ENCODE measurements at regions not wholly inside any gene's neighbourhood (a gene's known extent, or its start where the extent isn't known, plus 50 kb on each side); places are given as distances from the start of the nearest gene placed in this dataset.
A peak's percentile ranks its signal among the peaks of the same experiment; 100 is the strongest.

DNA sequence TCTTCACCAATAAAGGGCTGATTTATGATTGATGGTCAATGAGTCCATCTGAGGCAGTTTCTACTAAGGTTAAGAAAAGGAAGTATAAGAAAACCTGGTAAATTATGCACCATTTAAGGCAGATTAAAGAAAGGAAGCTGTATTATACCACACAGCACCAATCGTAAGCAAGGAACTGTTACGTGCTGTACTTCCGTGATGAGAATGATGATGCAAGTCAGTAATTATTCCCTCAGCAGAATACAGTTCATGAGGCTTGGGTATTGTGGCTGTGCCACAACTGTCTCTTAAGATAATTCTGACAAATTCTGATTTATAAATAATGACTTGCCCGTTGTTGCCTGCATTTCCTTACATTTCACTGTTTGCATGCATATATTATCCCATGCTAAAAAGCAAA lies 699.0 kb downstream of the HDGFL1 start:
- Histone ChIP-seq H3K27ac (no peak overlapping the region), H3K27me3 (no peaks in the 10 kb centered on the region), H3K36me3 (no peaks in the 10 kb centered on the region), H3K9me3 (no peaks in the 10 kb centered on the region), H3K4me3 (no peak overlapping the region), H3K4me1 (no peaks in the 10 kb centered on the region)
- DNase-seq (ENCODE audit: low spot score in 2 of 2) = no peak
- intact Hi-C loops (cut with DNase I) = no loop called here
- TF ChIP-seq, protein P1, sequence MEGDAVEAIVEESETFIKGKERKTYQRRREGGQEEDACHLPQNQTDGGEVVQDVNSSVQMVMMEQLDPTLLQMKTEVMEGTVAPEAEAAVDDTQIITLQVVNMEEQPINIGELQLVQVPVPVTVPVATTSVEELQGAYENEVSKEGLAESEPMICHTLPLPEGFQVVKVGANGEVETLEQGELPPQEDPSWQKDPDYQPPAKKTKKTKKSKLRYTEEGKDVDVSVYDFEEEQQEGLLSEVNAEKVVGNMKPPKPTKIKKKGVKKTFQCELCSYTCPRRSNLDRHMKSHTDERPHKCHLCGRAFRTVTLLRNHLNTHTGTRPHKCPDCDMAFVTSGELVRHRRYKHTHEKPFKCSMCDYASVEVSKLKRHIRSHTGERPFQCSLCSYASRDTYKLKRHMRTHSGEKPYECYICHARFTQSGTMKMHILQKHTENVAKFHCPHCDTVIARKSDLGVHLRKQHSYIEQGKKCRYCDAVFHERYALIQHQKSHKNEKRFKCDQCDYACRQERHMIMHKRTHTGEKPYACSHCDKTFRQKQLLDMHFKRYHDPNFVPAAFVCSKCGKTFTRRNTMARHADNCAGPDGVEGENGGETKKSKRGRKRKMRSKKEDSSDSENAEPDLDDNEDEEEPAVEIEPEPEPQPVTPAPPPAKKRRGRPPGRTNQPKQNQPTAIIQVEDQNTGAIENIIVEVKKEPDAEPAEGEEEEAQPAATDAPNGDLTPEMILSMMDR (IDR thresholded peaks at IDR 0.05) = no peak

- no peak overlapping the region for H3K4me3 ChIP-seq
- TF ChIP-seq, protein P1 (IDR thresholded peaks at IDR 0.05) = no peak
- H3K36me3 ChIP-seq = no peaks in the 10 kb centered on the region
- H3K27ac ChIP-seq = no peak overlapping the region
- no peak for DNase-seq (ENCODE audit: low spot score in 2 of 2)
- no peaks in the 10 kb centered on the region for H3K4me1 ChIP-seq
- intact Hi-C loops (cut with DNase I) = no loop called here
- H3K27me3 ChIP-seq = no peaks in the 10 kb centered on the region
- no peaks in the 10 kb centered on the region for H3K9me3 ChIP-seq
These were observed 700.1 kb downstream of the HDGFL1 start for GRCh38 chr6:23269436-23269835.

GRCh38 chr6:23272536-23272935 lies 703.2 kb downstream of the HDGFL1 start:
- Histone ChIP-seq H3K9me3 (no peaks in the 10 kb centered on the region), H3K27ac (no peak overlapping the region), H3K4me3 (no peak overlapping the region), H3K36me3 (no peaks in the 10 kb centered on the region), H3K27me3 (no peaks in the 10 kb centered on the region), H3K4me1 (no peaks in the 10 kb centered on the region)
- TF ChIP-seq, protein P1 (IDR thresholded peaks at IDR 0.05) = no peak
- intact Hi-C loops (cut with DNase I) = no loop called here
- no peak for DNase-seq (ENCODE audit: low spot score in 2 of 2)

DNA sequence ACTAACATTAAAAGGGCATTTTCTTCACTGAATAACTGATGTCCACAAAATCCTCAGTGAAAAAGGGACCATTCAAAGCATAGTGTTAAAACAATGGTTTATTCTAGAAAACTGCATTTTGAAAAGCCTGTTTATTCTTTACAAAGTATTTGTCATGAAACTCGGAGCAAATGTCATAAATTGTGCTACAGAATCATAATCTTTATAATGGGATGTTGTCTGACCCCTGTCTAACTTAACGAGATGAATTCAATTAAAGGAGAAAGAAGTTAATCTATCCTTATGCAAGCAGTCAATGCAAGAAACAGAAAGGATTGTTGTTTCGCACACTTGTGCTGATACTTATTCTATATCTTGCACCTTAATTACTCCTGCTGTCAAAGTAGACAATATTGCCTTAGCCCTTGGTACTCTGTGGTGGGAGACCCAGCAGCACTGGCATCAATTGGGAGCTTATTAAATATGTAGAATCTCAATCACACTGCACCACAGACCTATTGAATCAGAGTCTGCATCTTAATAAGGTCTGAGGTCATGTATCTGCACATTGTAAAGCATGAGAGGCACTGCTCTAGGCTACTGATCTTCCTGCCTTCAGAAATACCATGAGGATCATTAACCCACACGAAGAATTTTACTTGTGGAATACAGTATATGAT lies 708.3 kb downstream of the HDGFL1 start:
- TF ChIP-seq, protein P1 (IDR thresholded peaks at IDR 0.05) = no peak
- DNase-seq (ENCODE audit: low spot score in 2 of 2) = no peak
- Histone ChIP-seq H3K9me3 (no peaks in the 10 kb centered on the region), H3K4me1 (no peaks in the 10 kb centered on the region), H3K36me3 (no peaks in the 10 kb centered on the region), H3K27ac (no peak overlapping the region), H3K27me3 (no peaks in the 10 kb centered on the region), H3K4me3 (no peak overlapping the region)
- intact Hi-C loops (cut with DNase I) = no loop called here

- TF ChIP-seq, protein P1 (IDR thresholded peaks at IDR 0.05) = no peak
- intact Hi-C loops (cut with DNase I) = no loop called here
- Histone ChIP-seq H3K9me3 (no peaks in the 10 kb centered on the region), H3K27me3 (no peaks in the 10 kb centered on the region), H3K4me1 (no peaks in the 10 kb centered on the region), H3K27ac (no peak overlapping the region), H3K36me3 (no peaks in the 10 kb centered on the region), H3K4me3 (no peak overlapping the region)
- no peak for DNase-seq (ENCODE audit: low spot score in 2 of 2)
These were observed 708.8 kb downstream of the HDGFL1 start for GRCh38 chr6:23278180-23278532.

- Histone ChIP-seq H3K27ac (peak overlapping the region in 1 of 2 donors; percentile 17), H3K27me3 (no peaks in the 10 kb centered on the region), H3K9me3 (no peaks in the 10 kb centered on the region), H3K4me1 (no peaks in the 10 kb centered on the region), H3K36me3 (no peaks in the 10 kb centered on the region), H3K4me3 (no peak overlapping the region)
- DNase-seq (ENCODE audit: low spot score in 2 of 2) = no peak
- TF ChIP-seq, protein P1 (IDR thresholded peaks at IDR 0.05) = no peak
- intact Hi-C loops (cut with DNase I) = no loop called here
These were observed 711.1 kb downstream of the HDGFL1 start for GRCh38 chr6:23280437-23280836.
